Activated CD8-positive, alpha-beta T cell treated with anti-CD3 and anti-CD28 coated beads for 36 hours (primary cell): ENCODE measurements at regions not wholly inside any gene's neighbourhood (a gene's known extent, or its start where the extent isn't known, plus 50 kb on each side); places are given as distances from the start of the nearest gene placed in this dataset.

ENCODE experiments used
- ATAC-seq: fragments of 200-7000 bp; cut with Tn5 transposase; one replicate; pipeline ENCODE4 v1.10.0; 2021; ENCODE audit warnings: mild to moderate bottlenecking, moderate library complexity
- CTCF ChIA-PET: fragments of 350-600 bp; sonication (Branson Sonifier 250); formaldehyde crosslinking; loops from one replicate; lab custom pipeline; 2021; ENCODE audit warnings: antibody characterized with exemption; lab: Charles Lee
- POLR2A ChIA-PET: fragments of 350-600 bp; sonication (Branson Sonifier 250); formaldehyde crosslinking; loops from one replicate; lab custom pipeline; 2021; ENCODE audit warnings: antibody characterized with exemption; lab: Charles Lee
- DNase-seq: peaks from one replicate; pipeline ENCODE4 v3.0.0-alpha.2; 2020
- H3K27ac Mint-ChIP-seq: one replicate; pipeline ENCODE4 v1.8.0; 2021; ENCODE audit warnings: mild to moderate bottlenecking, mixed read lengths
- H3K27me3 Mint-ChIP-seq: one replicate; pipeline ENCODE4 v1.8.0; 2021; ENCODE audit warnings: mixed read lengths
- H3K36me3 Mint-ChIP-seq: one replicate; pipeline ENCODE4 v1.8.0; 2021; ENCODE audit warnings: low read depth, mixed read lengths
- H3K4me1 Mint-ChIP-seq: one replicate; pipeline ENCODE4 v1.8.0; 2021; ENCODE audit warnings: low read depth, mixed read lengths
- H3K4me3 Mint-ChIP-seq: one replicate; pipeline ENCODE4 v1.8.0; 2021; ENCODE audit warnings: mild to moderate bottlenecking, moderate library complexity, mixed read lengths
- H3K9me3 Mint-ChIP-seq: one replicate; pipeline ENCODE4 v1.8.0; 2021; ENCODE audit warnings: mixed read lengths
- CTCF ChIP-seq: fragments of 200-600 bp; IDR thresholded peaks from one replicate; pipeline ENCODE4 v1.8.0; 2022; ENCODE audit warnings: antibody characterized with exemption, mild to moderate bottlenecking
- intact Hi-C: fragments of 100-400 bp; cut with micrococcal nuclease; formaldehyde crosslinking; loops from one replicate; pipeline ENCODE4 v1.10.0; 2022

GRCh38 chr10:117668327-117669008 lies 125.9 kb downstream of the EMX2 start:
- POLR2A ChIA-PET, result no interaction called here

GRCh38 chr10:117669122-117669521 lies 126.6 kb downstream of the EMX2 start:
- DNase-seq (no peak), ATAC-seq (no peak)
- no peaks in the 10 kb centered on the region for H3K36me3 Mint-ChIP-seq
- no peaks in the 10 kb centered on the region for H3K9me3 Mint-ChIP-seq
- peaks cover 6% of the 10 kb centered on the region for H3K27me3 Mint-ChIP-seq
- no peak overlapping the region for H3K4me3 Mint-ChIP-seq
- H3K27ac Mint-ChIP-seq, result no peak overlapping the region
- intact Hi-C loops, result no loop called here
- ChIA-PET CTCF (no interaction called here), POLR2A (no interaction called here)
- TF ChIP-seq CTCF, result no peak
- H3K4me1 Mint-ChIP-seq, result no peaks in the 10 kb centered on the region

More at GRCh38 chr10:117668327-117669008, 125.9 kb downstream of the EMX2 start:
- Mint-ChIP-seq H3K9me3 (no peaks in the 10 kb centered on the region), H3K36me3 (no peaks in the 10 kb centered on the region), H3K27me3 (peaks cover 6% of the 10 kb centered on the region), H3K27ac (no peak overlapping the region), H3K4me3 (no peak overlapping the region), H3K4me1 (no peaks in the 10 kb centered on the region)
- no peak for ATAC-seq
- TF ChIP-seq CTCF, result no peak
- intact Hi-C loops, result no loop called here
- no peak for DNase-seq
- CTCF ChIA-PET, result no interaction called here

GRCh38 chr10:117670116-117670904 lies 127.8 kb downstream of the EMX2 start:
- H3K4me3 Mint-ChIP-seq, result no peak overlapping the region
- no peak for TF ChIP-seq CTCF
- DNase-seq, result no peak
- H3K4me1 Mint-ChIP-seq, result no peaks in the 10 kb centered on the region
- intact Hi-C loops, result no loop called here
- ChIA-PET POLR2A (no interaction called here), CTCF (no interaction called here)
- H3K27ac Mint-ChIP-seq, result no peak overlapping the region
- no peaks in the 10 kb centered on the region for H3K9me3 Mint-ChIP-seq
- H3K36me3 Mint-ChIP-seq, result no peaks in the 10 kb centered on the region
- peaks cover 4% of the 10 kb centered on the region for H3K27me3 Mint-ChIP-seq
- ATAC-seq, result no peak

- POLR2A ChIA-PET, result interaction anchor here (0.7 kb wide), 1 partner anchor 9 kb away, joined by 3 read pairs; no protein-coding TSS in a partner anchor
Measured at GRCh38 chr10:117673230-117674010, 130.9 kb downstream of the EMX2 start.

More at GRCh38 chr10:117673230-117674010, 130.9 kb downstream of the EMX2 start:
- DNase-seq (no peak), ATAC-seq (no peak)
- H3K4me3 Mint-ChIP-seq, result no peak overlapping the region
- no peaks in the 10 kb centered on the region for H3K4me1 Mint-ChIP-seq
- H3K9me3 Mint-ChIP-seq, result no peaks in the 10 kb centered on the region
- peaks cover 12% of the 10 kb centered on the region for H3K27me3 Mint-ChIP-seq
- intact Hi-C loops, result no loop called here
- CTCF ChIA-PET, result no interaction called here
- TF ChIP-seq CTCF, result no peak
- H3K27ac Mint-ChIP-seq, result no peak overlapping the region
- H3K36me3 Mint-ChIP-seq, result no peaks in the 10 kb centered on the region
